Suprapubic skin (tissue), 3 donors: ENCODE measurements at regions not wholly inside any gene's neighbourhood (a gene's known extent, or its start where the extent isn't known, plus 50 kb on each side); places are given as distances from the start of the nearest gene placed in this dataset.

ENCODE experiments used
- POLR2AphosphoS5 ChIP-seq, 3 donors: sonication (generic); formaldehyde crosslinking; IDR thresholded peaks; one replicate each; pipeline ENCODE4 v1.6.1; 2017; ENCODE audit warnings: antibody characterized with exemption in 3 of 3
- TF ChIP-seq, protein P1 (sequence below), 2 donors: fragments of 200-600 bp in 1 of 2; fragments of 450-650 bp in 1 of 2; sonication (generic) in 1 of 2; IDR thresholded peaks; one replicate each; pipeline ENCODE4 v1.5.1; 2016 to 2019; ENCODE audit warnings: antibody characterized with exemption in 2 of 2, mild to moderate bottlenecking in 1 of 2, moderate library complexity in 1 of 2

DNA sequence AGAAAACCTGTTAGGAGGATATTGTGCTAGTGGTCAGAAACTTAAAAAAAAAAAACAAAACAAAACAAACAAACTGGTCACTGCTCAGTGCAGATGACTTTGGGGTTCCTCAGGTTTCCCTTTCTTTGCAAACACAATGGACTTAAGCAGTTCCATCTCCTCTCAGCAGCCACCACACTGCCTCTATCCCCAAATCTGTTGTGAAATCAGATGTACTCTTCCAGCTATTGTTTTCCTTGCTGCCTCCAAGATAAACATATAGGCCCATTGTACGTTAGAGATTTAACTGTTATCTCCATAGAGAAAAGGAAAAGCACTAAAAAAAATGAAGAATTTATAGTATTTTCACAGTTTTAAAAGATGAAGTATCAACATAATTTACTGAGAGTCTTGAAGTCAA lies 147.1 kb downstream of the MPP7 start:
- TF ChIP-seq POLR2AphosphoS5 (IDR thresholded peaks at IDR 0.05) = no peak
- TF ChIP-seq, protein P1, sequence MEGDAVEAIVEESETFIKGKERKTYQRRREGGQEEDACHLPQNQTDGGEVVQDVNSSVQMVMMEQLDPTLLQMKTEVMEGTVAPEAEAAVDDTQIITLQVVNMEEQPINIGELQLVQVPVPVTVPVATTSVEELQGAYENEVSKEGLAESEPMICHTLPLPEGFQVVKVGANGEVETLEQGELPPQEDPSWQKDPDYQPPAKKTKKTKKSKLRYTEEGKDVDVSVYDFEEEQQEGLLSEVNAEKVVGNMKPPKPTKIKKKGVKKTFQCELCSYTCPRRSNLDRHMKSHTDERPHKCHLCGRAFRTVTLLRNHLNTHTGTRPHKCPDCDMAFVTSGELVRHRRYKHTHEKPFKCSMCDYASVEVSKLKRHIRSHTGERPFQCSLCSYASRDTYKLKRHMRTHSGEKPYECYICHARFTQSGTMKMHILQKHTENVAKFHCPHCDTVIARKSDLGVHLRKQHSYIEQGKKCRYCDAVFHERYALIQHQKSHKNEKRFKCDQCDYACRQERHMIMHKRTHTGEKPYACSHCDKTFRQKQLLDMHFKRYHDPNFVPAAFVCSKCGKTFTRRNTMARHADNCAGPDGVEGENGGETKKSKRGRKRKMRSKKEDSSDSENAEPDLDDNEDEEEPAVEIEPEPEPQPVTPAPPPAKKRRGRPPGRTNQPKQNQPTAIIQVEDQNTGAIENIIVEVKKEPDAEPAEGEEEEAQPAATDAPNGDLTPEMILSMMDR (IDR thresholded peaks at IDR 0.05) = no peak
